Kidney tubule cell (primary cell): ENCODE measurements at regions not wholly inside any gene's neighbourhood (a gene's known extent, or its start where the extent isn't known, plus 50 kb on each side); places are given as distances from the start of the nearest gene placed in this dataset.

ENCODE experiments used
- DNase-seq: peaks from one replicate; pipeline ENCODE4 v3.0.0-alpha.2; 2018; ENCODE audit warnings: low spot score

DNA sequence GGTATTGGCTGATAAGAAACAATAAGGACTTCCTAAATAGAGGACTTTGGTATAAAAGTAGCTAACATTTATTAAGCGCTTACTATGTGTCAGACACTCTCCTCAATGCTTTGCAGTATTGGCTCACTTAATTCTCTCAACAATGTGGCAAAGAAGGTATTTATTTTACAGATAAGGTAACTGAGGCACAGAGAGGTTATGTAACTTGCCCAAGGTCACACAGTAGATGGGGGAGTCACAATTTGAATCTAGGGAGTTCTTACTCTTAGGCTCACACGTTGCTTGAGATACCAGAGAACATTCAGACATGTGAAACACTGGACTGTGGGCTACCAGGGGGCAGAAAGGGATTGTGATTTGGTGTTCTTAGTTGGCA is 60.8 kb upstream of the GPR158 start:
- no peak for DNase-seq

- no peak for DNase-seq
These were observed 57.0 kb upstream of the GPR158 start for GRCh38 chr10:25117757-25118156.

- DNase-seq: no peak
These were observed 54.6 kb upstream of the GPR158 start for GRCh38 chr10:25120188-25120587.
